Stimulated activated CD4-positive, alpha-beta T cell treated with anti-CD3 and anti-CD28 coated beads, Interleukin-12 subunit alpha, Interleukin-12 subunit beta, amount 100 ng/mL, for 4 hours (primary cell): ENCODE measurements at regions not wholly inside any gene's neighbourhood (a gene's known extent, or its start where the extent isn't known, plus 50 kb on each side); places are given as distances from the start of the nearest gene placed in this dataset.
"Not testable (repeated sequence)": the region's sequence is repeated elsewhere in the genome, so short reads cannot be mapped to it uniquely, and the experiment has no call there.

ENCODE experiments used
- DNase-seq: peaks from one replicate; pipeline ENCODE4 v3.0.0-alpha.2; 2020

DNA sequence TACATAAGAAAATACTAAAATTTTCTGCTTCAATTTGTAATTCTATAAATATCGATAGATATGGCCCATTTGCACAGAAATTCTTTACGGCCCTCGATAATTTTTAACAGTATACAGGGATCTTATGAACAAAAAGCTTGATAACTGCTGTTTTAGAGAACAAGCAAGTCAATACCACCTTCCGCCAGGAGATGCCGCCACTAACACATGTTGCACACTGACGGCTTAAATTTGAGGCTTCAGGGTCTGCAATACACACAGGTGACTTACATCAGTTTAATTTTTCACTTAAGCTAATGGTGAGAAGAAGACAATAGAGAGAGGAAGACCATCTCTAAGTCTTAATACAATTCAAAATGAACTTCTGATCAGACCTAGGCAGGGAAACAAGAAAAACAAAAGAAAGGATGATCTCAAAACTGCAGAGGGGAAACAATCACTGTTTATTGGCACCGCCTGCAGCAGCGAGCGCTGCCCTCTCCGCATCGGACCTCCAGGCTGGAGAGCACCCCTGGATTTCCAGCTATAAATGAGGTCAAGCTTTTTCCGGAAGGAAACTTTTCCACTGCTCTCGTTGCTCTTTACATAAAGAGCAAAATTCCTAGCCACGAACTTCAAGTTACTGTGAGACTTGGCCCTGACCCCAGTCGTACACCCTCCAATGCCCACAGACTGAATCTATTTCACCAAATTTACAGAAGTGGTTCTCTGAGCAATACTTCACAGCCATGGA, 53.9 kb downstream of the OTOR start:
- peak; percentile 53 for DNase-seq

GRCh38 chr20:16802652-16802935, 54.4 kb downstream of the OTOR start:
- no peak for DNase-seq

DNA sequence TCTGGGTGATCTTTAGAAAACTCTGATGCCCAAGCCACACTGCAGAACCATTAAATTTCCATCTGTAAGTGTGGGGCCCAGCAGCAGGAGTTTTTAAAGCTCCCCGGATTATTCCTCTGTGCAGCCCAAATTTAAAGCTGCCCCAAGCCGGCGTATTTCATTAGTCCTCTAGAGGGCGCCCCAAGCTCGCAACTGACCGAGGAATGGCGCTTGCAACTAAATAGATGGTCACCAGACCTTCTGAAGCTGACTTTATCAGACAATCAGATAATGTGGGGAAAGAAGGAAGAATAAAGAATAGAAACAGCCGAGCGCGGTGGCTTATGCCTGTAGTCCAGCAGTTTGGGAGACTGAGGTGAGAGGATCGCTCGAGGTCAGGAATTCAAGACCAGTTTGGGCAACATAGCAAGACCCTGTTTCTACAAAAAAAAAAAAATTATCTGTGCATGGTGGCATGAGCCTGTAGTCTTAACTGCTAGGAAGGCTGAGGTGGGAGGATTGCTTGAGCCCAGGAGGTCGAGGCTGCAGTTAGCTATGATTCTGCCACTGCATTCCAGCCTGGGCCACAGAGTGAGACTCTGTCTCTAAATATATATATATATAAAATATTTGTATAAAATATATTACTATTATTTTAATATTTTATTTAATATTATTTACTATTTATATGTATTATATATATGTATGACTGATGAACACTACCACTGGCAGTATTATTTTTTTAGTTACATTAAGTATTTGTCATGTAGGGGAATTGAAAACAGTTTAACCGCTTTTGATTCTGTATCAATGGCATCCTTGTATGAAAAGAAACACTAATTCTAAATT, 56.0 kb downstream of the OTOR start:
- DNase-seq: peak; percentile 20

DNA sequence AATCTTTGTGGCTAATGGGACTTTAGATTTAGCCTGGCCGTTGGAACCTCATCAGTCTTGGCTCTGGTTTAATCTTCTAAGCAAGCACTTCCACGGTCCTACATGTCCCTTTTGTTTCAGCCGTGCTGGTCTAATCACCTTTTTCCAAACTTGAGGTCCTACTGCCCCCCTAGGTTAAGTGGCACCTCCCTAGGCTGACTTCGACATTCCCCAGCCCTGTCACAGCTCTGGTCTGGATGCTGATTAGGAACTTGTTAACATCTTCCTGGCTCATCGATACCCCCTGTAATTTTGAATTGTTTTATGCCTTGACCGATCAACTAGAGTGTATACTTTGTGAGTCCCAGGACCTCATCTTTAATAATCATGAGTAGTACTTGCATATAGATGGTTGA, 56.6 kb downstream of the OTOR start:
- no peak for DNase-seq

- DNase-seq: no peak
Measured at GRCh38 chr20:16806061-16806460, 57.9 kb downstream of the OTOR start.

- DNase-seq: no peak
Measured at GRCh38 chr20:16806886-16807285, 58.7 kb downstream of the OTOR start.

GRCh38 chr20:16808796-16809195, 60.6 kb downstream of the OTOR start:
- DNase-seq: no peak

- DNase-seq: no peak
Measured at GRCh38 chr20:16810216-16810615, 62.1 kb downstream of the OTOR start.

- no peak for DNase-seq
Measured at GRCh38 chr20:16816192-16816591, 68.0 kb downstream of the OTOR start.

- DNase-seq: no peak
Measured at GRCh38 chr20:16819483-16819882, 71.3 kb downstream of the OTOR start.

- DNase-seq: peak; percentile 2
Measured at GRCh38 chr20:16821211-16822089, 73.3 kb downstream of the OTOR start.

- no peak for DNase-seq
Measured at GRCh38 chr20:16824664-16825063, 76.5 kb downstream of the OTOR start.

DNA sequence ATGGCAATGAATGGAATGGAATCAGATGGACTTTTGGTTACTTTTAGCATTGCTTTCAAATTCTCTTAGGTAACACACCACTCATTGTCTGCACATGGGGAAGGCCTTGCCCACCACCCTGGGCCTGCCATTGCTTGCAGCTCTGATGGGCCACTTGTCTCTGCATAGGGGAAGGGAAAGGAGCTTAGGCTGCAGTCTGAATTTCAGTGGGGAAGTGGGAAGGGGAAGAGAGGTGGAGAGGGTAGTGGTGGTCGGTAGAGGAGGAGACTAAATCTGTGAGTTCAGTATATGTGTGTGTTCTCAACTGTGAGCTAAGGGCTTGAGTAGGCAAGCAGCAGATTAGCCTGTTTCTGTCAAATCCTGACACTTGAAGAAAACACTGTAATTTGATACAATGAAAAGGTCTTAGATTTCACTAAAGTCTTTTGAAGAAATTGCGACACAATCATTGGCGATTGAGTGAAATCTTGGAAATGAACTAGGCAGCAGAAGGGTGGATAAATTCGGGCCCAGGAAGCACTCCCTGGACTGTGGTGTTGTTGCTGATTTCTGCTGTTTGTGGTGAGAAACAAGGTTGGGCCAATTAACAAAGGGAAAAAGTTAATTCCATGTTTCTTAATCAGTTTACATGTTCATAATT, 80.6 kb downstream of the OTOR start:
- DNase-seq: no peak

- DNase-seq: not testable (repeated sequence)
Measured at GRCh38 chr20:16835690-16836089, 87.5 kb downstream of the OTOR start.

GRCh38 chr20:16842486-16843120, 94.4 kb downstream of the OTOR start:
- DNase-seq: no peak

- no peak for DNase-seq
Measured at GRCh38 chr20:16844406-16844805, 96.2 kb downstream of the OTOR start.

DNA sequence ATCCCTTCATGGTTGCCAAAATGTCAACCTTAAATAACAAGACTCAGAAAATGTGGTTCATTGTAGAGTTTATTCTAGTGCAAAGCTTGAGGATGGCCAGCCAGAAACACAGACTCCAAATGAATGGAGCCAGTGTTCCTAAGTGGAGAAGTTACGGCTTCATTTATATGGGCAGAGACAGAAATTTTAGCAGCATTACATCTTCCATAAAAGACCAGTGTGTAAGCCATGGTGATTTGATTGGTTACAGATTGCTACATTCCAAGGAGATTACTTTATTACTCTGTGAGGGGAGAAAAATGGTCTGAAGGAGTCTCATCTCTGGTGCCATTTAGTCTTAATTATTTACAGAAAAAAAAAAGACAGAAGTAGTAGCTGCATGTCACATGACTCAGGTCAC, 97.8 kb downstream of the OTOR start:
- DNase-seq: no peak

- DNase-seq: no peak
Measured at GRCh38 chr20:16848061-16848460, 99.9 kb downstream of the OTOR start.

DNA sequence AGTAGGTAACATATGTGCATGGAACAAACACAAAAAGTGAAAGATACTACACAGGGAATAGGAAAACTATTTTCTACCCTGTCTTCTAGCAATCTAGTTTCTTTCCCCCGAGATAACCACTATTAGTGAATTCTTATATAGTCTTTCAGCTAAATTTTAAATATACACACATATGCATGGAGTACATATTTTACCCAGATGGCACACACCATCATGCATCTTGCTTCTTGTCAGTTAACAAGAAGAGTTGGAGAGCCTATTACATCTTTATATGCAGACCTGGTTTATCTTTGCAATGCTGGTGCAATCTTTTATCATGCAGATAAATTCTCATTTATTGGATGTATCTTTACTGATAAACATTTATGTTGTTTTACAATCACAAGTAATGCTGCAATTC, 100.4 kb downstream of the OTOR start:
- no peak for DNase-seq

GRCh38 chr20:16860914-16861313, 112.8 kb downstream of the OTOR start:
- no peak for DNase-seq

- DNase-seq: no peak
Measured at GRCh38 chr20:16861708-16862107, 113.5 kb downstream of the OTOR start.

DNA sequence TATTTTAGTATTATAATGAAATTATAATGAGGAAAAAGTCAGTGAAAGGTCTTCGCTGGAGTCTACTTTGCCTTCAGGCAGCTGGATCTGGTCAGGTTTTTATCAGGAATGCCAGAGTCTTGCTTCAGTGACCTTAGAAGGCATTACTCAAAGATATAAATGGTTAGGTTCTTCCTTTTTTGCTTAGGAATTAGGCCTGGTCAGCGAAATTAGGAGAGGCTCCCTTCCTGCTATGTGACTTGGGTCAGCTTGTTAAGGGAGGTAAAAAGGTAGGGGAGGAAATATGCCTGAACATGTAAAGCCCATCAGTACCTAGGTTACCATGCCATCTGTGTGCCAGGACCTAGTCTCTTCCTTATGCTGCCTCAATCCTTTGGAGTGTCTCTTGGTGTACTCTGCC, 115.1 kb downstream of the OTOR start:
- DNase-seq: no peak

DNA sequence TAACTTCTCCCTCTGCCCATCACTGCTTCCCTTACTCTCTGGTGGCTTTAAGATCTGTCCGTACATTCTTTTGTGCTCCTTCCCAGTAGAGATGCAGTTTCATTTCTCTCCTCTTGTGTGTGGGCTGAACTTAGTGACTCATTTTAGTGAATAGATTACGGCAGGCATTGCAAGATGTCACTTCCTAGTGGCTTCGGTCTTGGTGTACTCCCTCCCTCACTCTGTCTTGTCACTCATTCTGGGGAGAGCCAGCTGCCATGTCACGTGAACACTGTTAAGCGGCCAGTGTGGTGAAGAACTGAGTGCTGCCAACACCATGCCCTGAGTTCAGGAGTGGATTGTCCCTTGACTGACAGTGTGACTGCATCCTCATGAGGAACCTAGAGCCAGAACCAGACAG, 115.9 kb downstream of the OTOR start:
- DNase-seq: no peak
